H1 (cell line): ENCODE measurements at regions not wholly inside any gene's neighbourhood (a gene's known extent, or its start where the extent isn't known, plus 50 kb on each side); places are given as distances from the start of the nearest gene placed in this dataset.

Experiments used
- ATF3 ChIP-seq: IDR thresholded peaks from 2 replicates; pipeline ENCODE4 v1.6.1; 2011; ENCODE audit warnings: low read depth, mild to moderate bottlenecking, low read length; ENCODE audit not compliant: insufficient read depth
- CHD1 ChIP-seq: IDR thresholded peaks from 2 replicates; pipeline ENCODE4 v1.6.1; 2012; ENCODE audit warnings: low read depth, low read length, improper control_type of control experiment
- NANOG ChIP-seq: IDR thresholded peaks from 2 replicates; pipeline ENCODE4 v1.6.1; 2011; ENCODE audit warnings: low read length, low read depth, mild to moderate bottlenecking, inconsistent platforms; ENCODE audit not compliant: insufficient read depth, poor library complexity, severe bottlenecking
- TAF1 ChIP-seq: IDR thresholded peaks from 2 replicates; pipeline ENCODE4 v1.6.1; 2011; ENCODE audit warnings: mild to moderate bottlenecking, low read depth, low read length
- USF2 ChIP-seq: IDR thresholded peaks from 2 replicates; pipeline ENCODE4 v1.6.1; 2011; ENCODE audit warnings: low read length, improper control_type of control experiment
- TF ChIP-seq, protein P1 (sequence below): IDR thresholded peaks from 2 replicates; pipeline ENCODE4 v1.6.1; 2012; ENCODE audit warnings: low read length, inconsistent platforms

DNA sequence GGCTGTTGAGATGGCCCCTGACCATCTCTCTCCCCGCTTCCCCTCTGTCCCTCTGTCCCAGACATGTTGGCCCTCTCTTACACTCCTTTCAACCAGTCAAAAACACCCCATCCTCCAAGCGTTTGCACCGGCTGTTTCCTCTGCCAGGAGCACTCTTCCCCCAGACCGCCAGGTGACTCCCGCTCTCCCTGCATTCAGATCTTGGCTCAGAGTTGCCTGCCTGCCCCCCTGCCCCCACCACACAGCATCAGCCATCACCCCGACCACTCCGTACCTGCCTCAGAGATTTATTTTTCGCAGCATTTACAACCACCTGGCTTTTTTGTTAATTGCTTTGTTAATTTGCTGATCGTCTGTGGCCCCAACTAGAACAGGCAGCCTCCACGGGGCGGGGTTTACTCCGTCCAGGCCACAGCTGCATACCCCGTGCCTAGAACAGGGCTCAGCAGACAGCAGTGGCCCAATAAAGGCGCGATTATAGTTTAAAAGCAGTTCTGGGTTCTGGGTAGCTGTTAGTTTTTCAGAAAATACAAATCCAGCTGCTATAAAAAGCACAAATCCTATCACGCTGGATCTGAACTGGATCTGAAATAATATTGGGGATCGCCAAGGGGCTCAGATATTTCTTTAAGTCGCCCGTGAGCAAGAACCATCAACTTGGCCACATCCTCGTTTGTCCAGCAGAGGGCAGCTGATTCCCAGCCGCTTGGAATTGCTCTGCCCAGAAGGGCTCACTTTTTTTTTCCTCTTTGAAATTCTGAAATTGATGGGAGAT lies 173.6 kb downstream of the IRF8 start (continued):
- TF ChIP-seq ATF3 (no peak), TAF1 (no peak), NANOG (no peak), USF2 (no peak), CHD1 (no peak)
- TF ChIP-seq, protein P1, sequence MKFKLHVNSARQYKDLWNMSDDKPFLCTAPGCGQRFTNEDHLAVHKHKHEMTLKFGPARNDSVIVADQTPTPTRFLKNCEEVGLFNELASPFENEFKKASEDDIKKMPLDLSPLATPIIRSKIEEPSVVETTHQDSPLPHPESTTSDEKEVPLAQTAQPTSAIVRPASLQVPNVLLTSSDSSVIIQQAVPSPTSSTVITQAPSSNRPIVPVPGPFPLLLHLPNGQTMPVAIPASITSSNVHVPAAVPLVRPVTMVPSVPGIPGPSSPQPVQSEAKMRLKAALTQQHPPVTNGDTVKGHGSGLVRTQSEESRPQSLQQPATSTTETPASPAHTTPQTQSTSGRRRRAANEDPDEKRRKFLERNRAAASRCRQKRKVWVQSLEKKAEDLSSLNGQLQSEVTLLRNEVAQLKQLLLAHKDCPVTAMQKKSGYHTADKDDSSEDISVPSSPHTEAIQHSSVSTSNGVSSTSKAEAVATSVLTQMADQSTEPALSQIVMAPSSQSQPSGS: no peak
- TF ChIP-seq, all 59 proteins: peak for 2
